ENCODE measurements at regions not wholly inside any gene's neighbourhood (a gene's known extent, or its start where the extent isn't known, plus 50 kb on each side); places are given as distances from the start of the nearest gene placed in this dataset.

GRCh38 chr14:42441615-42442014 lies 834.9 kb downstream of the LRFN5 start:
- DNase-seq, result no peak

GRCh38 chr14:42437809-42438208 lies 831.1 kb downstream of the LRFN5 start:
- DNase-seq, result peak; percentile 28

GRCh38 chr14:42429401-42429800 lies 822.7 kb downstream of the LRFN5 start:
- DNase-seq, result no peak

GRCh38 chr14:42428996-42429395 lies 822.3 kb downstream of the LRFN5 start:
- no peak for DNase-seq

GRCh38 chr14:42424501-42424900 lies 817.8 kb downstream of the LRFN5 start:
- no peak for DNase-seq

GRCh38 chr14:42421377-42422078 lies 814.9 kb downstream of the LRFN5 start:
- no peak for DNase-seq

- no peak for DNase-seq
Observed at GRCh38 chr14:42420071-42420470, 813.4 kb downstream of the LRFN5 start.

GRCh38 chr14:42407153-42407552 lies 800.5 kb downstream of the LRFN5 start:
- no peak for DNase-seq

- DNase-seq, result no peak
Observed at GRCh38 chr14:42391146-42391834, 784.6 kb downstream of the LRFN5 start.

- DNase-seq, result no peak
Observed at GRCh38 chr14:42378880-42379279, 772.2 kb downstream of the LRFN5 start.

- no peak for DNase-seq
Observed at GRCh38 chr14:42378274-42378673, 771.6 kb downstream of the LRFN5 start.

GRCh38 chr14:42374332-42374731 lies 767.7 kb downstream of the LRFN5 start:
- DNase-seq, result no peak

- DNase-seq, result no peak
Observed at GRCh38 chr14:42370056-42370455, 763.4 kb downstream of the LRFN5 start.

- DNase-seq, result no peak
Observed at GRCh38 chr14:42368234-42368633, 761.6 kb downstream of the LRFN5 start.

GRCh38 chr14:42353315-42353714 lies 746.6 kb downstream of the LRFN5 start:
- DNase-seq, result no peak

GRCh38 chr14:42335918-42336317 lies 729.2 kb downstream of the LRFN5 start:
- DNase-seq, result no peak

GRCh38 chr14:42334931-42335330 lies 728.3 kb downstream of the LRFN5 start:
- DNase-seq, result no peak

GRCh38 chr14:42323426-42323825 lies 716.8 kb downstream of the LRFN5 start:
- no peak for DNase-seq

- DNase-seq, result no peak
Observed at GRCh38 chr14:42322531-42323284, 716.0 kb downstream of the LRFN5 start.

GRCh38 chr14:42319996-42320395 lies 713.3 kb downstream of the LRFN5 start:
- DNase-seq, result no peak

- no peak for DNase-seq
Observed at GRCh38 chr14:42316693-42317092, 710.0 kb downstream of the LRFN5 start.

GRCh38 chr14:42311876-42312275 lies 705.2 kb downstream of the LRFN5 start:
- DNase-seq, result no peak

GRCh38 chr14:42307239-42307825 lies 700.7 kb downstream of the LRFN5 start:
- DNase-seq, result no peak

- DNase-seq, result no peak
Observed at GRCh38 chr14:42299692-42300091, 693.0 kb downstream of the LRFN5 start.
